ENCODE measurements at regions not wholly inside any gene's neighbourhood (a gene's known extent, or its start where the extent isn't known, plus 50 kb on each side); places are given as distances from the start of the nearest gene placed in this dataset.

GRCh38 chr3:23711916-23712494, 93.8 kb upstream of the UBE2E1 start:
- DNase-seq (ENCODE audit: low read depth), result no peak
- TF ChIP-seq, protein P1, sequence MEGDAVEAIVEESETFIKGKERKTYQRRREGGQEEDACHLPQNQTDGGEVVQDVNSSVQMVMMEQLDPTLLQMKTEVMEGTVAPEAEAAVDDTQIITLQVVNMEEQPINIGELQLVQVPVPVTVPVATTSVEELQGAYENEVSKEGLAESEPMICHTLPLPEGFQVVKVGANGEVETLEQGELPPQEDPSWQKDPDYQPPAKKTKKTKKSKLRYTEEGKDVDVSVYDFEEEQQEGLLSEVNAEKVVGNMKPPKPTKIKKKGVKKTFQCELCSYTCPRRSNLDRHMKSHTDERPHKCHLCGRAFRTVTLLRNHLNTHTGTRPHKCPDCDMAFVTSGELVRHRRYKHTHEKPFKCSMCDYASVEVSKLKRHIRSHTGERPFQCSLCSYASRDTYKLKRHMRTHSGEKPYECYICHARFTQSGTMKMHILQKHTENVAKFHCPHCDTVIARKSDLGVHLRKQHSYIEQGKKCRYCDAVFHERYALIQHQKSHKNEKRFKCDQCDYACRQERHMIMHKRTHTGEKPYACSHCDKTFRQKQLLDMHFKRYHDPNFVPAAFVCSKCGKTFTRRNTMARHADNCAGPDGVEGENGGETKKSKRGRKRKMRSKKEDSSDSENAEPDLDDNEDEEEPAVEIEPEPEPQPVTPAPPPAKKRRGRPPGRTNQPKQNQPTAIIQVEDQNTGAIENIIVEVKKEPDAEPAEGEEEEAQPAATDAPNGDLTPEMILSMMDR (IDR thresholded peaks at IDR 0.05; ENCODE audit: control insufficient read depth, extremely low read depth, insufficient read depth), result no peak
- H3K4me3 ChIP-seq (ENCODE audit: low read depth, low read length), result no peak overlapping the region

- TF ChIP-seq, protein P1 (IDR thresholded peaks at IDR 0.05; ENCODE audit: control insufficient read depth, extremely low read depth, insufficient read depth), result 0 out of 2 replicates have a peak, but pooled peaks have one; percentile 24
- DNase-seq (ENCODE audit: low read depth), result peak; percentile 33
- no peak overlapping the region for H3K4me3 ChIP-seq (ENCODE audit: low read depth, low read length)
Observed at GRCh38 chr3:23712656-23713559, 92.8 kb upstream of the UBE2E1 start.

- DNase-seq (ENCODE audit: low read depth), result no peak
- H3K4me3 ChIP-seq (ENCODE audit: low read depth, low read length), result no peak overlapping the region
- TF ChIP-seq, protein P1 (IDR thresholded peaks at IDR 0.05; ENCODE audit: control insufficient read depth, extremely low read depth, insufficient read depth), result no peak
Observed at GRCh38 chr3:23713641-23714040, 92.1 kb upstream of the UBE2E1 start.

GRCh38 chr3:23720059-23720458, 85.7 kb upstream of the UBE2E1 start:
- TF ChIP-seq, protein P1 (IDR thresholded peaks at IDR 0.05; ENCODE audit: control insufficient read depth, extremely low read depth, insufficient read depth), result no peak
- no peak for DNase-seq (ENCODE audit: low read depth)
- H3K4me3 ChIP-seq (ENCODE audit: low read depth, low read length), result no peak overlapping the region

DNA sequence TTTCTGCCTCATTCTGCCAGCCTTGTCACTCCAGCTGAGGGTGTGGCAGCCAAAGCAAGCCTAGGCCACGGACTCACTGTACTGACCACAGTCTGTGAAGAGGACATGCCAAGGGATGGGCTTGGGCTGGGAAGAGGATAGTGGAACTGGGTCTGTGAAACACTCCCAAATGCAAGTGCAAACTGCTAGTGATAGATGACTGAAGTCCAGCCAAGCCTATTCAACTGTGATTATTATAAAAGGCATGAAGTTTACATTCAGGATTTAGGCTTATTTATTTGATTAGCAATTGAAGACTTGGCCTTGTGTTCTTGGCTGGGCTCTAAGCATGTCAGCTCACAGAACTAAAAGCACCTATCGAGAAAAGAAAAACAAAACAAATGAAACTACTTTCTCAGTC, 84.9 kb upstream of the UBE2E1 start:
- no peak for DNase-seq (ENCODE audit: low read depth)
- TF ChIP-seq, protein P1 (IDR thresholded peaks at IDR 0.05; ENCODE audit: control insufficient read depth, extremely low read depth, insufficient read depth), result no peak
- H3K4me3 ChIP-seq (ENCODE audit: low read depth, low read length), result no peak overlapping the region

GRCh38 chr3:23723141-23723540, 82.6 kb upstream of the UBE2E1 start:
- TF ChIP-seq, protein P1 (IDR thresholded peaks at IDR 0.05; ENCODE audit: control insufficient read depth, extremely low read depth, insufficient read depth), result no peak
- DNase-seq (ENCODE audit: low read depth), result no peak
- no peak overlapping the region for H3K4me3 ChIP-seq (ENCODE audit: low read depth, low read length)

All from LNCaP clone FGC (cell line).